ENCODE measurements at regions not wholly inside any gene's neighbourhood (a gene's known extent, or its start where the extent isn't known, plus 50 kb on each side); places are given as distances from the start of the nearest gene placed in this dataset.

- H3K27ac ChIP-seq (ENCODE audit: low read depth in 1 of 2, low read length in 2 of 2), result no peak overlapping the region
- intact Hi-C loops (cut with micrococcal nuclease), result no loop called here
- no peak overlapping the region for H3K27ac Mint-ChIP-seq
- H4K20me1 ChIP-seq (ENCODE audit: insufficient read depth, low read length), result no peaks in the 10 kb centered on the region
- no peaks in the 10 kb centered on the region for H3K36me3 Mint-ChIP-seq
- H3K9me3 Mint-ChIP-seq, result peaks cover 2 to 13% (median 4%) of the 10 kb centered on the region in 7 donors
- H3K9ac ChIP-seq (ENCODE audit: insufficient read depth, low read length, poor library complexity, severe bottlenecking), result no peak overlapping the region
- H3K36me3 ChIP-seq (replicated peaks in 1 of 2; ENCODE audit: control insufficient read depth in 1 of 2, insufficient read depth in 2 of 2, low read length in 2 of 2), result no peaks in the 10 kb centered on the region
- peaks cover under 1% of the 10 kb centered on the region for H3K4me1 Mint-ChIP-seq
- H2AFZ ChIP-seq (ENCODE audit: insufficient read depth, low read depth, low read length, poor library complexity, severe bottlenecking), result no peak overlapping the region
- no peak overlapping the region for H3K4me2 ChIP-seq (replicated peaks; ENCODE audit: extremely low read depth, low read length, poor library complexity, severe bottlenecking)
- no peak overlapping the region for H3K4me3 ChIP-seq (replicated peaks in 1 of 3; ENCODE audit: low read depth in 2 of 3, low read length in 3 of 3)
- 68% methylated on average over 5 of the region's 5 CpGs for WGBS (ENCODE audit: insufficient coverage)
- no peak for TF ChIP-seq CTCF (IDR thresholded peaks at IDR 0.05)
- H3K79me2 ChIP-seq (ENCODE audit: insufficient read depth, low read length), result no peaks in the 10 kb centered on the region
- peaks cover 0 to under 1% (median 0%) of the 10 kb centered on the region in 3 donors for H3K27me3 Mint-ChIP-seq (ENCODE audit: low read depth in 3 of 3)
- H3K27me3 ChIP-seq (ENCODE audit: control insufficient read depth in 2 of 2, insufficient read depth in 2 of 2, low read length in 2 of 2), result no peaks in the 10 kb centered on the region
- no peaks in the 10 kb centered on the region for H3K4me1 ChIP-seq (ENCODE audit: control insufficient read depth in 1 of 2, insufficient read depth in 2 of 2, low read length in 2 of 2)
- no peak for DNase-seq
- H3K9me3 ChIP-seq (replicated peaks in 1 of 2; ENCODE audit: control insufficient read depth in 1 of 2, insufficient read depth in 1 of 2, low read length in 2 of 2), result no peaks in the 10 kb centered on the region
- no peak overlapping the region for H3K4me3 Mint-ChIP-seq
These were observed 313.0 kb upstream of the SLC39A10 start for GRCh38 chr2:195343942-195344530.

GRCh38 chr2:195343540-195343939, 313.5 kb upstream of the SLC39A10 start:
- H3K9me3 ChIP-seq (replicated peaks in 1 of 2; ENCODE audit: control insufficient read depth in 1 of 2, insufficient read depth in 1 of 2, low read length in 2 of 2), result no peaks in the 10 kb centered on the region
- no peak for DNase-seq
- Mint-ChIP-seq H3K4me1 (peaks cover 4% of the 10 kb centered on the region), H3K36me3 (no peaks in the 10 kb centered on the region), H3K4me3 (no peak overlapping the region), H3K9me3 (peaks cover 1 to 12% (median 4%) of the 10 kb centered on the region in 7 donors), H3K27me3 (ENCODE audit: low read depth in 3 of 3) (peaks cover 0 to 2% (median 0%) of the 10 kb centered on the region in 3 donors), H3K27ac (no peak overlapping the region)
- no peaks in the 10 kb centered on the region for H3K4me1 ChIP-seq (ENCODE audit: control insufficient read depth in 1 of 2, insufficient read depth in 2 of 2, low read length in 2 of 2)
- H3K36me3 ChIP-seq (replicated peaks in 1 of 2; ENCODE audit: control insufficient read depth in 1 of 2, insufficient read depth in 2 of 2, low read length in 2 of 2), result no peaks in the 10 kb centered on the region
- H4K20me1 ChIP-seq (ENCODE audit: insufficient read depth, low read length), result no peaks in the 10 kb centered on the region
- H3K79me2 ChIP-seq (ENCODE audit: insufficient read depth, low read length), result no peaks in the 10 kb centered on the region
- no CpG with 5 or more reads among the region's 2 CpGs for WGBS (ENCODE audit: insufficient coverage)
- H3K27me3 ChIP-seq (ENCODE audit: control insufficient read depth in 2 of 2, insufficient read depth in 2 of 2, low read length in 2 of 2), result no peaks in the 10 kb centered on the region
- H3K4me3 ChIP-seq (replicated peaks in 1 of 3; ENCODE audit: low read depth in 2 of 3, low read length in 3 of 3), result no peak overlapping the region
- H3K27ac ChIP-seq (ENCODE audit: low read depth in 1 of 2, low read length in 2 of 2), result no peak overlapping the region
- no peak for TF ChIP-seq CTCF (IDR thresholded peaks at IDR 0.05)
- H3K4me2 ChIP-seq (replicated peaks; ENCODE audit: extremely low read depth, low read length, poor library complexity, severe bottlenecking), result no peak overlapping the region
- no peak overlapping the region for H2AFZ ChIP-seq (ENCODE audit: insufficient read depth, low read depth, low read length, poor library complexity, severe bottlenecking)
- H3K9ac ChIP-seq (ENCODE audit: insufficient read depth, low read length, poor library complexity, severe bottlenecking), result no peak overlapping the region
- intact Hi-C loops (cut with micrococcal nuclease), result no loop called here

Data from CD14-positive monocyte (primary cell).